Amygdala (tissue), 56 donors: ENCODE measurements at regions not wholly inside any gene's neighbourhood (a gene's known extent, or its start where the extent isn't known, plus 50 kb on each side); places are given as distances from the start of the nearest gene placed in this dataset.

Experiments used
- DNase-seq, 56 donors: peaks; one replicate each; lab custom pipeline; 2025; lab: John Stamatoyannopoulos, UW

GRCh38 chr6:23334360-23334759 is 765.0 kb downstream of the HDGFL1 start:
- DNase-seq: no peak

- DNase-seq: no peak
Observed at GRCh38 chr6:23335894-23336293, 766.5 kb downstream of the HDGFL1 start.

GRCh38 chr6:23339268-23339667 is 769.9 kb downstream of the HDGFL1 start:
- DNase-seq: no peak

- DNase-seq: no peak
Observed at GRCh38 chr6:23340271-23340670, 770.9 kb downstream of the HDGFL1 start.

GRCh38 chr6:23343610-23344306 is 774.4 kb downstream of the HDGFL1 start:
- DNase-seq: no peak

- DNase-seq: no peak
Observed at GRCh38 chr6:23348185-23348584, 777.8 kb upstream of the NRSN1 start.

- DNase-seq: no peak
Observed at GRCh38 chr6:23349521-23350147, 776.4 kb upstream of the NRSN1 start.

GRCh38 chr6:23350752-23351453 is 775.1 kb upstream of the NRSN1 start:
- DNase-seq: no peak

GRCh38 chr6:23354004-23354403 is 772.0 kb upstream of the NRSN1 start:
- DNase-seq: no peak

GRCh38 chr6:23357185-23357766 is 768.7 kb upstream of the NRSN1 start:
- DNase-seq: no peak

- DNase-seq: no peak
Observed at GRCh38 chr6:23365732-23366131, 760.3 kb upstream of the NRSN1 start.

- no peak for DNase-seq
Observed at GRCh38 chr6:23367311-23367710, 758.7 kb upstream of the NRSN1 start.

- no peak for DNase-seq
Observed at GRCh38 chr6:23368557-23368956, 757.5 kb upstream of the NRSN1 start.

- no peak for DNase-seq
Observed at GRCh38 chr6:23370051-23370450, 756.0 kb upstream of the NRSN1 start.

GRCh38 chr6:23371132-23371915 is 754.7 kb upstream of the NRSN1 start:
- DNase-seq: no peak

GRCh38 chr6:23377830-23378229 is 748.2 kb upstream of the NRSN1 start:
- DNase-seq: no peak

GRCh38 chr6:23380465-23380864 is 745.5 kb upstream of the NRSN1 start:
- DNase-seq: no peak

- no peak for DNase-seq
Observed at GRCh38 chr6:23388086-23388783, 737.8 kb upstream of the NRSN1 start.

GRCh38 chr6:23389386-23389785 is 736.6 kb upstream of the NRSN1 start:
- no peak for DNase-seq

- DNase-seq: no peak
Observed at GRCh38 chr6:23390221-23390620, 735.8 kb upstream of the NRSN1 start.
